ENCODE measurements at regions not wholly inside any gene's neighbourhood (a gene's known extent, or its start where the extent isn't known, plus 50 kb on each side); places are given as distances from the start of the nearest gene placed in this dataset.
"Not testable (repeated sequence)": the region's sequence is repeated elsewhere in the genome, so short reads cannot be mapped to it uniquely, and the experiment has no call there.

- peak; percentile 16 for DNase-seq (ENCODE audit: low read depth)
These were observed 157.5 kb upstream of the ATF7IP start for GRCh38 chr12:14207905-14208551.

- no peak for DNase-seq (ENCODE audit: low read depth)
These were observed 153.5 kb upstream of the ATF7IP start for GRCh38 chr12:14211947-14212387.

- no peak for DNase-seq (ENCODE audit: low read depth)
These were observed 151.9 kb upstream of the ATF7IP start for GRCh38 chr12:14213542-14213941.

- no peak for DNase-seq (ENCODE audit: low read depth)
These were observed 151.0 kb upstream of the ATF7IP start for GRCh38 chr12:14214495-14214894.

GRCh38 chr12:14215949-14216348 is 149.5 kb upstream of the ATF7IP start:
- not testable (repeated sequence) for DNase-seq (ENCODE audit: low read depth)

- DNase-seq (ENCODE audit: low read depth) = peak; percentile 16
These were observed 148.8 kb upstream of the ATF7IP start for GRCh38 chr12:14216405-14217294.

GRCh38 chr12:14219156-14219555 is 146.3 kb upstream of the ATF7IP start:
- no peak for DNase-seq (ENCODE audit: low read depth)

- DNase-seq (ENCODE audit: low read depth) = not testable (repeated sequence)
These were observed 145.8 kb upstream of the ATF7IP start for GRCh38 chr12:14219670-14220069.

GRCh38 chr12:14225064-14225463 is 140.4 kb upstream of the ATF7IP start:
- DNase-seq (ENCODE audit: low read depth) = no peak

- DNase-seq (ENCODE audit: low read depth) = not testable (repeated sequence)
These were observed 130.3 kb upstream of the ATF7IP start for GRCh38 chr12:14235176-14235575.

GRCh38 chr12:14236641-14237040 is 128.8 kb upstream of the ATF7IP start:
- DNase-seq (ENCODE audit: low read depth) = not testable (repeated sequence)

- no peak for DNase-seq (ENCODE audit: low read depth)
These were observed 127.2 kb upstream of the ATF7IP start for GRCh38 chr12:14238221-14238792.

- peak; percentile 74 for DNase-seq (ENCODE audit: low read depth)
These were observed 126.0 kb upstream of the ATF7IP start for GRCh38 chr12:14239350-14239934.

GRCh38 chr12:14239935-14240872 is 125.3 kb upstream of the ATF7IP start:
- DNase-seq (ENCODE audit: low read depth) = peak; percentile 28

GRCh38 chr12:14240873-14241220 is 124.6 kb upstream of the ATF7IP start:
- DNase-seq (ENCODE audit: low read depth) = no peak

- not testable (repeated sequence) for DNase-seq (ENCODE audit: low read depth)
These were observed 122.7 kb upstream of the ATF7IP start for GRCh38 chr12:14242825-14243224.

- no peak for DNase-seq (ENCODE audit: low read depth)
These were observed 121.5 kb upstream of the ATF7IP start for GRCh38 chr12:14243941-14244340.

- DNase-seq (ENCODE audit: low read depth) = no peak
These were observed 120.4 kb upstream of the ATF7IP start for GRCh38 chr12:14244876-14245669.

GRCh38 chr12:14247166-14247565 is 118.3 kb upstream of the ATF7IP start:
- DNase-seq (ENCODE audit: low read depth) = no peak

- no peak for DNase-seq (ENCODE audit: low read depth)
These were observed 116.1 kb upstream of the ATF7IP start for GRCh38 chr12:14249368-14249767.
